ENCODE measurements at regions not wholly inside any gene's neighbourhood (a gene's known extent, or its start where the extent isn't known, plus 50 kb on each side); places are given as distances from the start of the nearest gene placed in this dataset.

- no peaks in the 10 kb centered on the region for H4K20me1 ChIP-seq (ENCODE audit: control insufficient read depth, insufficient read depth)
- H3K79me2 ChIP-seq (ENCODE audit: control insufficient read depth, insufficient read depth, low read length): no peaks in the 10 kb centered on the region
- no peak overlapping the region for H3K4me3 ChIP-seq
- no peak for TF ChIP-seq PAX5 (IDR thresholded peaks at IDR 0.05; ENCODE audit: borderline replicate concordance, low read depth, low read length)
- TF ChIP-seq RUNX3 (IDR thresholded peaks at IDR 0.05; ENCODE audit: low read length): no peak
- TF ChIP-seq, protein P1, sequence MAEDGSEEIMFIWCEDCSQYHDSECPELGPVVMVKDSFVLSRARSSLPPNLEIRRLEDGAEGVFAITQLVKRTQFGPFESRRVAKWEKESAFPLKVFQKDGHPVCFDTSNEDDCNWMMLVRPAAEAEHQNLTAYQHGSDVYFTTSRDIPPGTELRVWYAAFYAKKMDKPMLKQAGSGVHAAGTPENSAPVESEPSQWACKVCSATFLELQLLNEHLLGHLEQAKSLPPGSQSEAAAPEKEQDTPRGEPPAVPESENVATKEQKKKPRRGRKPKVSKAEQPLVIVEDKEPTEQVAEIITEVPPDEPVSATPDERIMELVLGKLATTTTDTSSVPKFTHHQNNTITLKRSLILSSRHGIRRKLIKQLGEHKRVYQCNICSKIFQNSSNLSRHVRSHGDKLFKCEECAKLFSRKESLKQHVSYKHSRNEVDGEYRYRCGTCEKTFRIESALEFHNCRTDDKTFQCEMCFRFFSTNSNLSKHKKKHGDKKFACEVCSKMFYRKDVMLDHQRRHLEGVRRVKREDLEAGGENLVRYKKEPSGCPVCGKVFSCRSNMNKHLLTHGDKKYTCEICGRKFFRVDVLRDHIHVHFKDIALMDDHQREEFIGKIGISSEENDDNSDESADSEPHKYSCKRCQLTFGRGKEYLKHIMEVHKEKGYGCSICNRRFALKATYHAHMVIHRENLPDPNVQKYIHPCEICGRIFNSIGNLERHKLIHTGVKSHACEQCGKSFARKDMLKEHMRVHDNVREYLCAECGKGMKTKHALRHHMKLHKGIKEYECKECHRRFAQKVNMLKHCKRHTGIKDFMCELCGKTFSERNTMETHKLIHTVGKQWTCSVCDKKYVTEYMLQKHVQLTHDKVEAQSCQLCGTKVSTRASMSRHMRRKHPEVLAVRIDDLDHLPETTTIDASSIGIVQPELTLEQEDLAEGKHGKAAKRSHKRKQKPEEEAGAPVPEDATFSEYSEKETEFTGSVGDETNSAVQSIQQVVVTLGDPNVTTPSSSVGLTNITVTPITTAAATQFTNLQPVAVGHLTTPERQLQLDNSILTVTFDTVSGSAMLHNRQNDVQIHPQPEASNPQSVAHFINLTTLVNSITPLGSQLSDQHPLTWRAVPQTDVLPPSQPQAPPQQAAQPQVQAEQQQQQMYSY (CRISPR knock-in tag; IDR thresholded peaks at IDR 0.05): no peak
- no peak for TF ChIP-seq ASH2L (IDR thresholded peaks at IDR 0.05; ENCODE audit: borderline replicate concordance, low read depth)
- TF ChIP-seq, protein P2, sequence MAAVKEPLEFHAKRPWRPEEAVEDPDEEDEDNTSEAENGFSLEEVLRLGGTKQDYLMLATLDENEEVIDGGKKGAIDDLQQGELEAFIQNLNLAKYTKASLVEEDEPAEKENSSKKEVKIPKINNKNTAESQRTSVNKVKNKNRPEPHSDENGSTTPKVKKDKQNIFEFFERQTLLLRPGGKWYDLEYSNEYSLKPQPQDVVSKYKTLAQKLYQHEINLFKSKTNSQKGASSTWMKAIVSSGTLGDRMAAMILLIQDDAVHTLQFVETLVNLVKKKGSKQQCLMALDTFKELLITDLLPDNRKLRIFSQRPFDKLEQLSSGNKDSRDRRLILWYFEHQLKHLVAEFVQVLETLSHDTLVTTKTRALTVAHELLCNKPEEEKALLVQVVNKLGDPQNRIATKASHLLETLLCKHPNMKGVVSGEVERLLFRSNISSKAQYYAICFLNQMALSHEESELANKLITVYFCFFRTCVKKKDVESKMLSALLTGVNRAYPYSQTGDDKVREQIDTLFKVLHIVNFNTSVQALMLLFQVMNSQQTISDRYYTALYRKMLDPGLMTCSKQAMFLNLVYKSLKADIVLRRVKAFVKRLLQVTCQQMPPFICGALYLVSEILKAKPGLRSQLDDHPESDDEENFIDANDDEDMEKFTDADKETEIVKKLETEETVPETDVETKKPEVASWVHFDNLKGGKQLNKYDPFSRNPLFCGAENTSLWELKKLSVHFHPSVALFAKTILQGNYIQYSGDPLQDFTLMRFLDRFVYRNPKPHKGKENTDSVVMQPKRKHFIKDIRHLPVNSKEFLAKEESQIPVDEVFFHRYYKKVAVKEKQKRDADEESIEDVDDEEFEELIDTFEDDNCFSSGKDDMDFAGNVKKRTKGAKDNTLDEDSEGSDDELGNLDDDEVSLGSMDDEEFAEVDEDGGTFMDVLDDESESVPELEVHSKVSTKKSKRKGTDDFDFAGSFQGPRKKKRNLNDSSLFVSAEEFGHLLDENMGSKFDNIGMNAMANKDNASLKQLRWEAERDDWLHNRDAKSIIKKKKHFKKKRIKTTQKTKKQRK (IDR thresholded peaks at IDR 0.05; ENCODE audit: low read depth, low read length): no peak
- no peak for TF ChIP-seq PAX8 (IDR thresholded peaks at IDR 0.05)
- TF ChIP-seq FOXK2 (IDR thresholded peaks at IDR 0.05): no peak
- TF ChIP-seq MAX (IDR thresholded peaks at IDR 0.05; ENCODE audit: low read depth, low read length): no peak
- TF ChIP-seq, protein P3, sequence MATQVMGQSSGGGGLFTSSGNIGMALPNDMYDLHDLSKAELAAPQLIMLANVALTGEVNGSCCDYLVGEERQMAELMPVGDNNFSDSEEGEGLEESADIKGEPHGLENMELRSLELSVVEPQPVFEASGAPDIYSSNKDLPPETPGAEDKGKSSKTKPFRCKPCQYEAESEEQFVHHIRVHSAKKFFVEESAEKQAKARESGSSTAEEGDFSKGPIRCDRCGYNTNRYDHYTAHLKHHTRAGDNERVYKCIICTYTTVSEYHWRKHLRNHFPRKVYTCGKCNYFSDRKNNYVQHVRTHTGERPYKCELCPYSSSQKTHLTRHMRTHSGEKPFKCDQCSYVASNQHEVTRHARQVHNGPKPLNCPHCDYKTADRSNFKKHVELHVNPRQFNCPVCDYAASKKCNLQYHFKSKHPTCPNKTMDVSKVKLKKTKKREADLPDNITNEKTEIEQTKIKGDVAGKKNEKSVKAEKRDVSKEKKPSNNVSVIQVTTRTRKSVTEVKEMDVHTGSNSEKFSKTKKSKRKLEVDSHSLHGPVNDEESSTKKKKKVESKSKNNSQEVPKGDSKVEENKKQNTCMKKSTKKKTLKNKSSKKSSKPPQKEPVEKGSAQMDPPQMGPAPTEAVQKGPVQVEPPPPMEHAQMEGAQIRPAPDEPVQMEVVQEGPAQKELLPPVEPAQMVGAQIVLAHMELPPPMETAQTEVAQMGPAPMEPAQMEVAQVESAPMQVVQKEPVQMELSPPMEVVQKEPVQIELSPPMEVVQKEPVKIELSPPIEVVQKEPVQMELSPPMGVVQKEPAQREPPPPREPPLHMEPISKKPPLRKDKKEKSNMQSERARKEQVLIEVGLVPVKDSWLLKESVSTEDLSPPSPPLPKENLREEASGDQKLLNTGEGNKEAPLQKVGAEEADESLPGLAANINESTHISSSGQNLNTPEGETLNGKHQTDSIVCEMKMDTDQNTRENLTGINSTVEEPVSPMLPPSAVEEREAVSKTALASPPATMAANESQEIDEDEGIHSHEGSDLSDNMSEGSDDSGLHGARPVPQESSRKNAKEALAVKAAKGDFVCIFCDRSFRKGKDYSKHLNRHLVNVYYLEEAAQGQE (IDR thresholded peaks at IDR 0.05; ENCODE audit: low read depth, low read length): no peak
- TF ChIP-seq YY1 (IDR thresholded peaks at IDR 0.05; ENCODE audit: low read depth, low read length): no peak
- H3K4me1 ChIP-seq (ENCODE audit: control insufficient read depth, insufficient read depth, low read length): no peaks in the 10 kb centered on the region; the same call in 1 of the 2 replicates
- ChIA-PET POLR2A (no interaction called here), SMC1A (ENCODE audit: uncharacterized antibody, unreplicated experiment) (interaction anchor here (0.9 kb wide), 1 partner anchor 40 kb away, joined by 3 read pairs; no protein-coding TSS in a partner anchor), CTCF (no interaction called here), RAD21 (ENCODE audit: unreplicated experiment) (no interaction called here)
- no peak overlapping the region for H3K27ac ChIP-seq (ENCODE audit: control insufficient read depth, insufficient read depth)
- FAIRE-seq (no peak), DNase-seq (ENCODE audit: low read depth, low spot score) (no peak), ATAC-seq (peak; percentile 64)
- intact Hi-C loops (cut with micrococcal nuclease; ENCODE audit: unreplicated experiment): no loop called here
- no TSS peak for BruUV-seq (replicated peaks)
- in situ Hi-C loops (cut with MboI): no loop called here
- H3K27me3 ChIP-seq (replicated peaks in 1 of 2; ENCODE audit: control insufficient read depth in 2 of 2, insufficient read depth in 2 of 2, low read length in 1 of 2): no peaks in the 10 kb centered on the region
- no peak overlapping the region for H3K4me2 ChIP-seq (ENCODE audit: control insufficient read depth, insufficient read depth)
- 0% methylated on average over 2 of the region's 2 CpGs for WGBS (ENCODE audit: insufficient coverage, insufficient replicate concordance, low lambda C conversion rate, missing lambda C conversion rate)
- no peak overlapping the region for H2AFZ ChIP-seq (ENCODE audit: control insufficient read depth, low read depth, low read length)
- no peaks in the 10 kb centered on the region for H3K36me3 ChIP-seq (ENCODE audit: control insufficient read depth in 2 of 2, insufficient read depth in 2 of 2, low read length in 1 of 2)
- H3K9ac ChIP-seq (ENCODE audit: control insufficient read depth, insufficient read depth, low read length): no peak overlapping the region
- no peaks in the 10 kb centered on the region for H3K9me3 ChIP-seq (replicated peaks; ENCODE audit: control insufficient read depth, insufficient read depth, low read length)
Observed at GRCh38 chr15:61444585-61444984, 215.5 kb upstream of the RORA start.
